ENCODE measurements at regions not wholly inside any gene's neighbourhood (a gene's known extent, or its start where the extent isn't known, plus 50 kb on each side); places are given as distances from the start of the nearest gene placed in this dataset.

DNA sequence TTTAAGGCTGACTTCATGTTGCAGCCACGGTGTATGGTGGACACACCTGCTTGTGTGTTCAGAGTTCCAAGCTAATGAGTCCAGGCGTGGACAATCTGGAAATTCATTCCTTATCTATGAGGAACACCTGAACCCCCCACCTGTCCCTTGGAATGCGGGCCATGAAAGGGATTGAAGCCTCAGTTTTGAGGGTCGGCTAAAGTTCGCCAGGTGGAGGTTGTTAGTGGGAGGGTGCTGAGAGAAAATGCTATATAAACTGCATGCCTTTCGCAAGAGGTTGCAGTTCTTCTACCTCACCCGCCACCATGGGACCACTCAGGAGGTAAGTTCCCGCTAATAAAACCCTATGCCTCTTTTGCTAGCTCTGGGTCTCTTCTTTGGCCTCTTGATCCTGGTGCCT lies 348.0 kb downstream of the BCL11B start:
- no peaks in the 10 kb centered on the region for H3K79me2 ChIP-seq (ENCODE audit: control insufficient read depth, insufficient read depth, low read length)
- H3K9me1 ChIP-seq (replicated peaks; ENCODE audit: control insufficient read depth, extremely low read depth, insufficient read depth, low read length), result no peaks in the 10 kb centered on the region
- H3K27me3 ChIP-seq (ENCODE audit: control insufficient read depth in 2 of 2, insufficient read depth in 2 of 2, low read length in 2 of 2), result no peaks in the 10 kb centered on the region
- BruUV-seq (replicated peaks), result no TSS peak
- no peaks in the 10 kb centered on the region for H4K20me1 ChIP-seq (replicated peaks; ENCODE audit: control insufficient read depth, extremely low read depth, insufficient read depth, low read length)
- no peak overlapping the region for H2AFZ ChIP-seq (ENCODE audit: low read depth, low read length)
- H3K9ac ChIP-seq (replicated peaks; ENCODE audit: extremely low read depth, insufficient read depth, low read length), result no peak overlapping the region
- ChIA-PET CTCF (no interaction called here), POLR2A (no interaction called here)
- no peak for TF ChIP-seq FOS (IDR thresholded peaks at IDR 0.05; ENCODE audit: borderline replicate concordance, insufficient read depth, low read length)
- TF ChIP-seq POLR2AphosphoS5 (IDR thresholded peaks at IDR 0.05; ENCODE audit: insufficient read depth, low read depth, low read length), result no peak
- TF ChIP-seq, protein P1, sequence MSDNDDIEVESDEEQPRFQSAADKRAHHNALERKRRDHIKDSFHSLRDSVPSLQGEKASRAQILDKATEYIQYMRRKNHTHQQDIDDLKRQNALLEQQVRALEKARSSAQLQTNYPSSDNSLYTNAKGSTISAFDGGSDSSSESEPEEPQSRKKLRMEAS (IDR thresholded peaks at IDR 0.05; ENCODE audit: insufficient read depth, insufficient read length), result no peak
- TF ChIP-seq JUN (IDR thresholded peaks at IDR 0.05; ENCODE audit: borderline replicate concordance, insufficient read depth, insufficient read length, low read depth), result no peak
- no peak for TF ChIP-seq MYC (IDR thresholded peaks at IDR 0.05; ENCODE audit: low read depth, low read length)
- TF ChIP-seq CTCF (IDR thresholded peaks at IDR 0.05; ENCODE audit: extremely low read depth in 1 of 2, insufficient read depth in 1 of 2, low read depth in 1 of 2, low read length in 2 of 2), result no peak
- no peak for TF ChIP-seq POLR2A (IDR thresholded peaks at IDR 0.05; ENCODE audit: low read depth, low read length)
- TF ChIP-seq EZH2 (IDR thresholded peaks at IDR 0.05; ENCODE audit: borderline replicate concordance, low read depth, low read length, severe bottlenecking), result no peak
- TF ChIP-seq GATA2 (IDR thresholded peaks at IDR 0.05; ENCODE audit: insufficient read depth, insufficient read length, low read depth, low read length), result no peak
- no peaks in the 10 kb centered on the region for H3K4me1 ChIP-seq (ENCODE audit: control insufficient read depth, extremely low read depth, insufficient read depth, low read length)
- FAIRE-seq (no peak), DNase-seq (ENCODE audit: low read depth, low spot score) (no peak)
- H3K36me3 ChIP-seq (ENCODE audit: control insufficient read depth in 2 of 2, extremely low read depth in 1 of 2, insufficient read depth in 2 of 2, low read length in 2 of 2), result no peaks in the 10 kb centered on the region
- intact Hi-C loops (cut with micrococcal nuclease) (no loop called here), dilution Hi-C loops (cut with MboI; ENCODE audit: extremely low pct_ligation_motif_present, low sequenced_read_pairs) (no loop called here)
- H3K4me3 ChIP-seq (replicated peaks in 1 of 3; ENCODE audit: insufficient read depth in 1 of 3, low read depth in 1 of 3, low read length in 3 of 3), result no peak overlapping the region
- H3K9me3 ChIP-seq (replicated peaks; ENCODE audit: control insufficient read depth, insufficient read depth, low read length), result peaks cover 5% of the 10 kb centered on the region
- H3K4me2 ChIP-seq (ENCODE audit: insufficient read depth, low read length), result no peak overlapping the region
- H3K27ac ChIP-seq (ENCODE audit: insufficient read depth, low read depth, low read length), result no peak overlapping the region
